ENCODE measurements at regions not wholly inside any gene's neighbourhood (a gene's known extent, or its start where the extent isn't known, plus 50 kb on each side); places are given as distances from the start of the nearest gene placed in this dataset.

DNA sequence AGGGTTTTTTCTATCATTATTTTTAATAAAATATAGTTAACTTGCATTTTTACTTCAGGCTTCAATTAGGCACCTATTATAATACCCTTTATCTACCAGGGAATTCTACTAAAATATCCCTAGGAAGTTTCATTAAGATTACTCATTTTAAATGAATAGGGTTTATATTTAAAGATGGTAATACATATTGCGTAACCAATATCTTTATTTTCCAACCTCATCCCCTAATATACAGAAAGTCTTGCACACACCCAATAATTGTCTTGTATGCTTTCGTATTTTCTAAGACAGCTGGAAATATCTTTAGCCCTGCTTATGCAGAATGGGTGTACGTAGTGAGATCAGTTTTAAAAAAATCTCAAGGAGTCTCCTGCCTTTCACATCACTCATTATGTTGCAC, 1186.8 kb downstream of the TECRL start:
- H3K36me3 Mint-ChIP-seq (ENCODE audit: insufficient read depth, unreplicated experiment) = no peaks in the 10 kb centered on the region
- BruUV-seq (replicated peaks) = no TSS peak
- no peak overlapping the region for H3K27ac Mint-ChIP-seq (ENCODE audit: unreplicated experiment)
- intact Hi-C loops (cut with micrococcal nuclease; ENCODE audit: unreplicated experiment) = no loop called here
- no peak overlapping the region for H3K4me3 Mint-ChIP-seq (ENCODE audit: low read depth, unreplicated experiment)
- no peak for DNase-seq
- TF ChIP-seq, protein P1, sequence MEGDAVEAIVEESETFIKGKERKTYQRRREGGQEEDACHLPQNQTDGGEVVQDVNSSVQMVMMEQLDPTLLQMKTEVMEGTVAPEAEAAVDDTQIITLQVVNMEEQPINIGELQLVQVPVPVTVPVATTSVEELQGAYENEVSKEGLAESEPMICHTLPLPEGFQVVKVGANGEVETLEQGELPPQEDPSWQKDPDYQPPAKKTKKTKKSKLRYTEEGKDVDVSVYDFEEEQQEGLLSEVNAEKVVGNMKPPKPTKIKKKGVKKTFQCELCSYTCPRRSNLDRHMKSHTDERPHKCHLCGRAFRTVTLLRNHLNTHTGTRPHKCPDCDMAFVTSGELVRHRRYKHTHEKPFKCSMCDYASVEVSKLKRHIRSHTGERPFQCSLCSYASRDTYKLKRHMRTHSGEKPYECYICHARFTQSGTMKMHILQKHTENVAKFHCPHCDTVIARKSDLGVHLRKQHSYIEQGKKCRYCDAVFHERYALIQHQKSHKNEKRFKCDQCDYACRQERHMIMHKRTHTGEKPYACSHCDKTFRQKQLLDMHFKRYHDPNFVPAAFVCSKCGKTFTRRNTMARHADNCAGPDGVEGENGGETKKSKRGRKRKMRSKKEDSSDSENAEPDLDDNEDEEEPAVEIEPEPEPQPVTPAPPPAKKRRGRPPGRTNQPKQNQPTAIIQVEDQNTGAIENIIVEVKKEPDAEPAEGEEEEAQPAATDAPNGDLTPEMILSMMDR (IDR thresholded peaks at IDR 0.05; ENCODE audit: unreplicated experiment) = no peak
- no peaks in the 10 kb centered on the region for H3K27me3 Mint-ChIP-seq (ENCODE audit: unreplicated experiment)
- no peaks in the 10 kb centered on the region for H3K4me1 Mint-ChIP-seq (ENCODE audit: low read depth, unreplicated experiment)
- peaks cover 21% of the 10 kb centered on the region for H3K9me3 Mint-ChIP-seq (ENCODE audit: low read depth, unreplicated experiment)
- CTCF ChIA-PET = no interaction called here

DNA sequence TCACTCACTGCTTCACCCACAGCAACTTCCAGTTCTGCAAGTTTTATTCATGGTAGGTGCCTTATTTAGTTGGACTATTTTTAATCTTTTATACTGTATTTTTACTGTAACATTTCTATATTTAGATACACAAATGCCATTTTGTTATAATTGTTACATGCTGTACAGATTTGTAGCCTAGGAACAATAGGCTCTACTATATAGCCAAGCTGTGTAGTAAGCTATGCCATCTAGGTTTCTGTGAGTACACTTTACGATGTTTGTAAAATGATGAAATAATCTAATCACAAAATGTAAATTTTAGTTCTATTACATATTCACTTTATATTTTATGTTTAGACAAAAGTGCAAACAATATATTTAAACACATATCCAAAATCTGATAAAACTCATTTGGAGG, 1187.8 kb downstream of the TECRL start:
- CTCF ChIA-PET = no interaction called here
- Mint-ChIP-seq H3K4me1 (ENCODE audit: low read depth, unreplicated experiment) (no peaks in the 10 kb centered on the region), H3K27me3 (ENCODE audit: unreplicated experiment) (no peaks in the 10 kb centered on the region), H3K27ac (ENCODE audit: unreplicated experiment) (no peak overlapping the region), H3K36me3 (ENCODE audit: insufficient read depth, unreplicated experiment) (no peaks in the 10 kb centered on the region), H3K9me3 (ENCODE audit: low read depth, unreplicated experiment) (peaks cover 25% of the 10 kb centered on the region), H3K4me3 (ENCODE audit: low read depth, unreplicated experiment) (no peak overlapping the region)
- intact Hi-C loops (cut with micrococcal nuclease; ENCODE audit: unreplicated experiment) = no loop called here
- TF ChIP-seq, protein P1 (IDR thresholded peaks at IDR 0.05; ENCODE audit: unreplicated experiment) = no peak
- BruUV-seq (replicated peaks) = no TSS peak
- DNase-seq = no peak

DNA sequence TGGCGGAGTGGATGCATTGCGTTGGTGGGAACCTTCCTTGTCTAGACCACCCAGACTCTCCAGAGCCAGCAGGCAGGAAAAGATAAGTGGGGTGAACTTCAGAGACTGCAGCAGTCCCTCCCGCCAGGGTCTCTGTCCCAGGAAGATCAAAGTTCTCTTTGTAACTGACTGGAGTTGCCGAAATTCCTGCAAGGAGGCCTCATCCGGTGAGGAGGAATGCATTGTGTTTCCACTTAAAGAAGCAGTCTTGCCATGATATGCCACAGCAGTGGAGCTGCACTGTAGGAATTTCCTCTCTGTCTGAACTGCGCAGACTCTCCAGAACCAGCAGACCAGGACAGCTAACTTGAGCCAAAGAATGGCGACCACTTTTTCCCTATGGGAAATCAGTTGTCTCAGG, 1190.4 kb downstream of the TECRL start:
- CTCF ChIA-PET = no interaction called here
- TF ChIP-seq, protein P1 (IDR thresholded peaks at IDR 0.05; ENCODE audit: unreplicated experiment) = no peak
- Mint-ChIP-seq H3K9me3 (ENCODE audit: low read depth, unreplicated experiment) (peaks cover 22% of the 10 kb centered on the region), H3K4me1 (ENCODE audit: low read depth, unreplicated experiment) (no peaks in the 10 kb centered on the region), H3K27ac (ENCODE audit: unreplicated experiment) (no peak overlapping the region), H3K27me3 (ENCODE audit: unreplicated experiment) (no peaks in the 10 kb centered on the region), H3K4me3 (ENCODE audit: low read depth, unreplicated experiment) (no peak overlapping the region), H3K36me3 (ENCODE audit: insufficient read depth, unreplicated experiment) (no peaks in the 10 kb centered on the region)
- intact Hi-C loops (cut with micrococcal nuclease; ENCODE audit: unreplicated experiment) = no loop called here
- BruUV-seq (replicated peaks) = no TSS peak
- no peak for DNase-seq

DNA sequence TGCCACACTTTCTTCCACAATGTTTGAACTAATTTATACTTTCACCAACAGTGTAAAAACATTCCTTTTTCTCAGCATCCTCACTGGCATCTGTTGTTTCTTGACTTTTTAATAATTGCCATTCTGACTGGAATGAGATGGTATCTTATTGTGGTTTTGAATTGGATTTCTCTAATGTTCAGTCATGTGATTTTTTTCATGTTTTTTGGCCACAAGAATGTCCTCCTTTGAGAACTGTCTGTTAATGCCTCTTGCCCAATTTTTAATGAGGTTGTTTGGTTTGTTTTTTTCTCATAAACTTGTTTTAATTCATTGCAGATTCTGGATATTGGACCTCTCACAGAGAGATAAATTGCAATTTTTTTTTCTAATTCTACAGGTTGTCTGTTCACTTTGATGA, 1195.2 kb downstream of the TECRL start:
- no peak overlapping the region for H3K27ac Mint-ChIP-seq (ENCODE audit: unreplicated experiment)
- intact Hi-C loops (cut with micrococcal nuclease; ENCODE audit: unreplicated experiment) = no loop called here
- TF ChIP-seq, protein P1 (IDR thresholded peaks at IDR 0.05; ENCODE audit: unreplicated experiment) = no peak
- DNase-seq = no peak
- no TSS peak for BruUV-seq (replicated peaks)
- CTCF ChIA-PET = no interaction called here
- peaks cover 24% of the 10 kb centered on the region for H3K9me3 Mint-ChIP-seq (ENCODE audit: low read depth, unreplicated experiment)
- H3K4me1 Mint-ChIP-seq (ENCODE audit: low read depth, unreplicated experiment) = no peaks in the 10 kb centered on the region
- H3K4me3 Mint-ChIP-seq (ENCODE audit: low read depth, unreplicated experiment) = no peak overlapping the region
- H3K27me3 Mint-ChIP-seq (ENCODE audit: unreplicated experiment) = no peaks in the 10 kb centered on the region
- H3K36me3 Mint-ChIP-seq (ENCODE audit: insufficient read depth, unreplicated experiment) = no peaks in the 10 kb centered on the region
